ENCODE measurements at regions not wholly inside any gene's neighbourhood (a gene's known extent, or its start where the extent isn't known, plus 50 kb on each side); places are given as distances from the start of the nearest gene placed in this dataset.
"Not testable (repeated sequence)": the region's sequence is repeated elsewhere in the genome, so short reads cannot be mapped to it uniquely, and the experiment has no call there.

GRCh38 chr13:44797685-44798084 lies 191.6 kb downstream of the NUFIP1 start (continued):
- TF ChIP-seq CTCF (IDR thresholded peaks at IDR 0.05; ENCODE audit: low read depth, low read length, missing input control), result no peak
- no peak for TF ChIP-seq SP1 (IDR thresholded peaks at IDR 0.05)
- TF ChIP-seq YY1 (IDR thresholded peaks at IDR 0.05), result no peak
- no peak for TF ChIP-seq EGR1 (IDR thresholded peaks at IDR 0.05; ENCODE audit: low read depth in 2 of 2)
- no peak for TF ChIP-seq HNF4G (IDR thresholded peaks at IDR 0.05)

GRCh38 chr13:44796597-44797490 lies 192.4 kb downstream of the NUFIP1 start:
- Histone ChIP-seq H3K4me3 (ENCODE audit: low read depth in 1 of 3, low read length in 3 of 3) (no peak overlapping the region), H3K9me3 (ENCODE audit: control insufficient read depth in 4 of 4, low read length in 3 of 4) (no peaks in the 10 kb centered on the region), H3K27ac (ENCODE audit: low read depth in 1 of 2, low read length in 2 of 2) (no peak overlapping the region), H3K4me1 (ENCODE audit: control insufficient read depth in 4 of 4, insufficient read depth in 4 of 4, low read length in 3 of 4) (no peaks in the 10 kb centered on the region), H3K9ac (ENCODE audit: low read depth in 1 of 2, low read length in 2 of 2) (no peak overlapping the region), H3K36me3 (ENCODE audit: control insufficient read depth in 4 of 4, insufficient read depth in 3 of 4, low read depth in 1 of 4, low read length in 3 of 4) (no peaks in the 10 kb centered on the region), H3K27me3 (ENCODE audit: control insufficient read depth in 4 of 4, insufficient read depth in 4 of 4, low read length in 3 of 4) (no peaks in the 10 kb centered on the region)
- WGBS, result 84% methylated on average over 5 of the region's 5 CpGs
- TF ChIP-seq FOXA1 (IDR thresholded peaks at IDR 0.05), result no peak
- TF ChIP-seq ZBTB33 (IDR thresholded peaks at IDR 0.05), result no peak
- TF ChIP-seq TAF1 (conservative IDR thresholded peaks at IDR 0.05), result no peak
- TF ChIP-seq NR2F2 (IDR thresholded peaks at IDR 0.05), result no peak
- TF ChIP-seq HNF4A (conservative IDR thresholded peaks at IDR 0.05), result no peak
- TF ChIP-seq MAX (IDR thresholded peaks at IDR 0.05), result no peak
- no peak for TF ChIP-seq SP1 (IDR thresholded peaks at IDR 0.05)
- no peak for TF ChIP-seq EGR1 (IDR thresholded peaks at IDR 0.05; ENCODE audit: low read depth in 2 of 2)
- no peak for TF ChIP-seq RAD21 (IDR thresholded peaks at IDR 0.05)
- no peak for TF ChIP-seq GABPA (IDR thresholded peaks at IDR 0.05 in 1 of 2, conservative IDR thresholded peaks at IDR 0.05 in 1 of 2)
- no peak for TF ChIP-seq RXRA (IDR thresholded peaks at IDR 0.05)
- no peak for TF ChIP-seq YY1 (IDR thresholded peaks at IDR 0.05)
- TF ChIP-seq JUND (IDR thresholded peaks at IDR 0.05), result no peak
- no peak for TF ChIP-seq REST (IDR thresholded peaks at IDR 0.05)
- TF ChIP-seq HNF4G (IDR thresholded peaks at IDR 0.05), result no peak
- TF ChIP-seq FOXA2 (IDR thresholded peaks at IDR 0.05), result no peak
- no peak for TF ChIP-seq CTCF (IDR thresholded peaks at IDR 0.05; ENCODE audit: low read depth, low read length, missing input control)
- DNase-seq (ENCODE audit: low spot score), result no peak

- H3K4me1 ChIP-seq (ENCODE audit: control insufficient read depth in 4 of 4, insufficient read depth in 4 of 4, low read length in 3 of 4); H3K9me3 ChIP-seq (ENCODE audit: control insufficient read depth in 4 of 4, low read length in 3 of 4); H3K9ac ChIP-seq (ENCODE audit: low read depth in 1 of 2, low read length in 2 of 2); H3K27ac ChIP-seq (ENCODE audit: low read depth in 1 of 2, low read length in 2 of 2); H3K4me3 ChIP-seq (ENCODE audit: low read depth in 1 of 3, low read length in 3 of 3); DNase-seq (ENCODE audit: low spot score); H3K36me3 ChIP-seq (ENCODE audit: control insufficient read depth in 4 of 4, insufficient read depth in 3 of 4, low read depth in 1 of 4, low read length in 3 of 4); H3K27me3 ChIP-seq (ENCODE audit: control insufficient read depth in 4 of 4, insufficient read depth in 4 of 4, low read length in 3 of 4): not testable (repeated sequence)
- 95% methylated on average over 2 of the region's 2 CpGs for WGBS
Observed at GRCh38 chr13:44796039-44796438, 193.2 kb downstream of the NUFIP1 start.

Data from liver (tissue), 8 donors.